GM06990 (cell line): ENCODE measurements at regions not wholly inside any gene's neighbourhood (a gene's known extent, or its start where the extent isn't known, plus 50 kb on each side); places are given as distances from the start of the nearest gene placed in this dataset.

Experiments used
- DNase-seq: peaks from one replicate; pipeline ENCODE4 v3.0.0-alpha.2; 2011; ENCODE audit not compliant: insufficient read length; ENCODE audit errors: extremely low read depth
- H3K27me3 ChIP-seq: replicated peaks from 2 replicates; pipeline ENCODE4 v1.6.0; 2011; ENCODE audit warnings: low read length; ENCODE audit not compliant: control insufficient read depth, insufficient read depth
- H3K36me3 ChIP-seq: 2 replicates; pipeline ENCODE4 v1.5.1; 2011; ENCODE audit warnings: low read length; ENCODE audit not compliant: control insufficient read depth, insufficient read depth
- H3K4me3 ChIP-seq: replicated peaks from 2 replicates; pipeline ENCODE4 v1.5.1; 2011; ENCODE audit warnings: low read depth, mild to moderate bottlenecking, control low read depth, low read length
- CTCF ChIP-seq: IDR thresholded peaks from 2 replicates; pipeline ENCODE4 v1.5.1; 2011; ENCODE audit warnings: low read length, control low read depth, mild to moderate bottlenecking, inconsistent platforms; ENCODE audit not compliant: insufficient read depth, poor library complexity, severe bottlenecking

DNA sequence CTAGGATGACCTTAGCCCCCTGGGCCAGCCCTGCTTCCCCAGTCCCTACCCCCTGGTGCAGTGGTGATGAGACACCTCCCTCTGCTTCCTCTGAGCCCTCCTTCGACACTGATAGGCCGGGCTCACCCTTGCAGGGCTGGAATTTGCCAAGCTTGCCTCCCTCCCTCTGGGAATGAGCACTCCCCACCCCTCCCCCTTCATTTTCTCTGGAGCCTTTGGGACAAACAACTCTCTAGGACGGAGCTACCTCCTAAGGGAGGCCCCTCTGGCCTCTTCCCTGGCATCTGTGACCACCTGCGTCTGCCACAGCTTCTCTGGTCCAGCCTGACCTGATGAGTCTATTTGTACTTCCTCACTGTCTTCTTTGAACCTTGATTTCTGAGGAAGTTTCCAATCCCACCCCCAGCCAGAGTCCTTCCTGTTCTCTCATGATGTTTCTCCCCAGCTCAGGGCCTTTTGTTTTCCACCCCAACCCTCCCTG is 53.3 kb upstream of the ADA2 start:
- TF ChIP-seq CTCF = no peak
- no peaks in the 10 kb centered on the region for H3K27me3 ChIP-seq
- DNase-seq = no peak
- no peak overlapping the region for H3K4me3 ChIP-seq
- H3K36me3 ChIP-seq = no peaks in the 10 kb centered on the region

GRCh38 chr22:17271711-17272451 is 52.6 kb upstream of the ADA2 start:
- no peak for DNase-seq
- TF ChIP-seq CTCF = no peak

DNA sequence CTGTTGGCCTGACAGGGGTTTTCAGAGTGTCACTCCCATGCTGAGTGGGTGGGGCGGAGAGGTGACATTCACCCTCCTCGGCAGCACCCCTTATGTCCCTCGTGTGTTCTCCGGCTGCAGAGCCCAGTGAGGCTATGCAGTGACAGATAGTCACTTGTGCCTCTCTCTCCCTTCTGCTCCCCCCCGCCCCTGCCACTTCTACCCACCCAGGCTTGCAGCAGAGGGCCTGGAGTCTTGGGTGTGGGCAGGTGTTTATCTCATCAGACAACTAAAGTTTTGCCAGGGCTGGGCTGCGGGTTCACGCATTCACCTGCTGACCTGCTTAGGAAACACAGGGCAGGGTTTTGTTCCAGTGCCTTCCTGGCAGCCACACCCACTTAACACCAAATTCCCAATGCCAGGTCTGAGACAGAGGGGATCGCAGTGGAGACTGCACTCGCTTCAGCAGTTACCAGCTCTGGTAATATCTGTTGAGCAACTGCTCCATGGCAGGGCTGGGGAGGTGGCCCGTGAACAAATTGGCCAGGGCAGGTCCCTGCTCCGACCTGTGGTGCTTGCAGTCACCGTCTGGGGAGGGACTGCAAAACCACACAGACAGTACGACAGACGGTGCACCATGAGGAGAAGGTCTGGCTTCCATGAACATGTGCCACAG is 50.5 kb upstream of the ADA2 start:
- TF ChIP-seq CTCF = no peak
- Histone ChIP-seq H3K4me3 (no peak overlapping the region), H3K27me3 (no peaks in the 10 kb centered on the region), H3K36me3 (no peaks in the 10 kb centered on the region)
- DNase-seq = no peak

More at GRCh38 chr22:17271711-17272451, 52.6 kb upstream of the ADA2 start:
- Histone ChIP-seq H3K27me3 (no peaks in the 10 kb centered on the region), H3K36me3 (no peaks in the 10 kb centered on the region), H3K4me3 (no peak overlapping the region)

DNA sequence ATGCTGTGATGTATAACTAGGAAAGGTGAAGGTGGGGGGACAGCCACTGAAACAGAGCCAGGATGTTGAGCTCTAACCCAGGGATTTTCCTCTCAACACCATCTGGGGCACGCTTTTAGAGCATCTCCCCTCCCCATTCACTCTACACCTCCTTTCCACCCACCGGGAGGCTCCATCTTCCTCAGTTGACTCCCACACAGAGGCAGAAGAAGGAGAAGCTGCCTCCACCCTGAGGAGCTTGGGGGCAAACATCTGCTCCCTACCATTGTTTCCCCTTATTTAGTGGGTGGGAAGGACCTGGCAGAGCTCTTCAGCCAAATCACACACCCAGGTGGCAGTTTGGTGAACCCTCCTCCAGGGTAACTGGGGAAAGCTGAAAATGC is 50.0 kb upstream of the ADA2 start:
- Histone ChIP-seq H3K36me3 (no peaks in the 10 kb centered on the region), H3K27me3 (no peaks in the 10 kb centered on the region), H3K4me3 (no peak overlapping the region)
- no peak for DNase-seq
- TF ChIP-seq CTCF = no peak
